ENCODE measurements at regions not wholly inside any gene's neighbourhood (a gene's known extent, or its start where the extent isn't known, plus 50 kb on each side); places are given as distances from the start of the nearest gene placed in this dataset.
A peak's percentile ranks its signal among the peaks of the same experiment; 100 is the strongest.

DNA sequence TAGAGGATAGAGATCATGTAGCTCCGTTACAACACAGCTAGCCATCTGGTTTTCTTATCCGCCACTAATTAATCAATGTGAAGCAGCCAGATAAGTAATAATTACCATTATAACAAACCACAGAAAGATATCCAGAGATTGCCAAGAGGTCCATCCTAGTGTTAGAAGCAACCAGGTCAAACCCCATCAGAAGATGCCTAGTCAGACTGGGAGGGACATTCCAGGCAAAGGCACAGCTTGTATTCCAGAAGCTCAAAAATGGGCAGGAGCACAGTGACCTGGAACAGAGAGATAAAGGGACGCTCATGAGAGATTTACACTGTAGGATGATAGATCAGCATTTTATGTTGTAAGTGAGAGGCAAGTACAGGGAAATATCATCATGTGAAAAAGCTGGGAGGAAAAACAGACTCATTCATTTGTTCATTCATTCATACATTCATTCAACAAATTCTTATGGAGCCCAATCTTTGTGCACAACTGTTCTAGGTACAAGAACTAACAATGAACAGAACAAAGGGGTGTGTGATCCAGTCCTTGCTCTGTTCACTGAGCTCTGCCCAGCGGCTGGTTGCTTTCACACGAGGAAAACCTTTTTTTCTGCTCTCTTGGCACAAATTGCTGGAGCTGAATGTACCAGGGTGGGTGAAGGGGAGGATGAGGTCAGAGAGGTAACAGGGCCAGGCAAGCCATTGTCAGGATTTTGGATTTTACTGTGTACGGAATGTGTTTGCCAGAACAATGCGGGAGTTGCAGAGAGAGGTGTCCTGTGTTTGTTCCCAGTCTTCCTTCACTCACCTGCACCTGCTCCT lies 240.8 kb upstream of the FGGY start (continued):
- TF ChIP-seq NR2C1 (IDR thresholded peaks at IDR 0.05) (no peak), NR2C1 (tag; IDR thresholded peaks at IDR 0.05) (0 out of 2 replicates have a peak, but pooled peaks have one; percentile 31), ZNF143 (CRISPR knock-in tag; IDR thresholded peaks at IDR 0.05) (no peak), ZNF347 (CRISPR knock-in tag; IDR thresholded peaks at IDR 0.05; ENCODE audit: low read depth) (no peak), HMGN3 (IDR thresholded peaks at IDR 0.05; ENCODE audit: borderline replicate concordance, extremely low read depth, insufficient read length, low read depth, low read length) (no peak), MEIS2 (IDR thresholded peaks at IDR 0.05; ENCODE audit: partially characterized antibody) (peak; percentile 95), ZNF707 (CRISPR knock-in tag; conservative IDR thresholded peaks at IDR 0.05) (no peak)

DNA sequence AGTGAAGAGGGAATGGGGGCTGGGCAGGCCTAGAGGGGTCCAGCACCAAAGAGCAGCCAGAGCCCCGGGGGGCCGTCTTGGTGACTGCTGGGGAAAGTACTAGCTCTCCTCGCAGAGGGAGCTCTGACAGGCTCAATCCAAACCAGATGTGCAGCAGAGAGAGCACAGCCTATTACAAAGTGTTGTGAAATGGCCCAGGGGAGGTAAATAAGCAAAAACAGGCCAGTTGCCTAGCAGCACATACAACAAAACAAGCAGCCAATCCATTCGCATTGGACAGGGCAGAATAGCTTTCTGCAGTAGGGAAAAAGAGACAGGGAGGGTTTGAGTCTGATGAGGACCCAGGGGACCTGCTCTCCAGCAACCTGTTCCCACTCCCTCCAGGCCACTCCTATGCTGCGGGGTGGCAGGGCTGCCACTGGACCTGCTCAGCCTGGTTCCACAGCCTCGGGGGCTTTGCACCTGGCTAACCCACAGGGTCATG lies 239.6 kb upstream of the FGGY start:
- Histone ChIP-seq H3K79me2 (ENCODE audit: control insufficient read depth, insufficient read depth, low read length) (no peaks in the 10 kb centered on the region), H3K36me3 (ENCODE audit: control insufficient read depth, insufficient read depth, low read length) (no peaks in the 10 kb centered on the region), H4K20me1 (replicated peaks; ENCODE audit: control insufficient read depth, insufficient read depth, low read length) (no peaks in the 10 kb centered on the region), H3K9ac (ENCODE audit: insufficient read depth in 1 of 2, low read depth in 2 of 2, low read length in 2 of 2) (no peak overlapping the region), H3K4me3 (no peak overlapping the region), H3K9me3 (replicated peaks; ENCODE audit: control insufficient read depth, insufficient read depth, low read depth, low read length) (no peaks in the 10 kb centered on the region), H3K27me3 (ENCODE audit: control insufficient read depth in 2 of 2, insufficient read depth in 2 of 2, low read length in 2 of 2) (peaks cover 0 to 11% of the 10 kb centered on the region in 2 experiments; a peak in 3 of 5 replicates), H2AFZ (ENCODE audit: low read depth, low read length) (no peak overlapping the region), H3K9me1 (ENCODE audit: control insufficient read depth, insufficient read depth, low read length) (no peaks in the 10 kb centered on the region), H3K4me2 (ENCODE audit: insufficient read depth, low read length) (no peak overlapping the region), H3K4me1 (replicated peaks in 1 of 2; ENCODE audit: control insufficient read depth in 2 of 2, insufficient read depth in 2 of 2, low read length in 2 of 2) (peaks cover 0 to 19% of the 10 kb centered on the region in 2 experiments; a peak in 4 of 5 replicates), H3K27ac (ENCODE audit: extremely low read depth, low read depth, low read length) (no peak overlapping the region)
- no TSS peak for BruUV-seq (replicated peaks)
- FAIRE-seq (no peak), DNase-seq (ENCODE audit: extremely low read depth in 1 of 4, low spot score in 3 of 4) (no peak), ATAC-seq (peak; percentile 63)
- intact Hi-C loops (cut with micrococcal nuclease) (no loop called here), in situ Hi-C loops (cut with MboI) (no loop called here)
- ChIA-PET POLR2A (interaction anchor here (2.0 kb wide), 1 partner anchor 11 kb away, joined by 11 read pairs; no protein-coding TSS in a partner anchor), CTCF (ENCODE audit: low intra/inter-chr PET ratio) (no interaction called here)
- 10% methylated on average over 6 of the region's 6 CpGs for WGBS (ENCODE audit: insufficient coverage, low coverage, missing lambda C conversion rate)
- TF ChIP-seq FOXJ2 (tag; IDR thresholded peaks at IDR 0.05) (peak; percentile 99), RFX1 (IDR thresholded peaks at IDR 0.05) (peak; percentile 64), MAX (CRISPR knock-in tag; IDR thresholded peaks at IDR 0.05) (no peak), ZNF639 (CRISPR knock-in tag; conservative IDR thresholded peaks at IDR 0.05 in 1 of 2, IDR thresholded peaks at IDR 0.05 in 1 of 2) (no peak), FOXK2 (conservative IDR thresholded peaks at IDR 0.05 in 1 of 2, IDR thresholded peaks at IDR 0.05 in 1 of 2; ENCODE audit: low read depth in 2 of 2) (0 out of 4 replicates have a peak, but pooled peaks of 1 of the 2 experiments have one; percentile 50), NFRKB (IDR thresholded peaks at IDR 0.05; ENCODE audit: low read depth) (no peak), ZFP1 (CRISPR knock-in tag; IDR thresholded peaks at IDR 0.05) (no peak), SREBF1 (IDR thresholded peaks at IDR 0.05; ENCODE audit: borderline replicate concordance, low read depth, low read length) (no peak), CEBPG (CRISPR knock-in tag; IDR thresholded peaks at IDR 0.05) (peak; percentile 85), CEBPG (tag; conservative IDR thresholded peaks at IDR 0.05 in 1 of 2, IDR thresholded peaks at IDR 0.05 in 1 of 2) (peak; percentile 69 to 90)
- TF ChIP-seq, protein P1, sequence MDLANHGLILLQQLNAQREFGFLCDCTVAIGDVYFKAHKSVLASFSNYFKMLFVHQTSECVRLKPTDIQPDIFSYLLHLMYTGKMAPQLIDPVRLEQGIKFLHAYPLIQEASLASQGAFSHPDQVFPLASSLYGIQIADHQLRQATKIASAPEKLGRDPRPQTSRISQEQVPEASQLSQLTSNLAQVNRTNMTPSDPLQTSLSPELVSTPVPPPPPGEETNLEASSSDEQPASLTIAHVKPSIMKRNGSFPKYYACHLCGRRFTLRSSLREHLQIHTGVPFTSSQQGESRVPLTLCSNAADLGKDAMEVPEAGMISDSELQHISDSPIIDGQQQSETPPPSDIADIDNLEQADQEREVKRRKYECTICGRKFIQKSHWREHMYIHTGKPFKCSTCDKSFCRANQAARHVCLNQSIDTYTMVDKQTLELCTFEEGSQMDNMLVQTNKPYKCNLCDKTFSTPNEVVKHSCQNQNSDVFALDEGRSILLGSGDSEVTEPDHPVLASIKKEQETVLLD (IDR thresholded peaks at IDR 0.05): no peak
